Testis (tissue), 2 donors: ENCODE measurements at regions not wholly inside any gene's neighbourhood (a gene's known extent, or its start where the extent isn't known, plus 50 kb on each side); places are given as distances from the start of the nearest gene placed in this dataset.

Source experiments
- POLR2A ChIP-seq: fragments of 450-650 bp; IDR thresholded peaks from one replicate; pipeline ENCODE4 v1.6.1; 2017; ENCODE audit warnings: antibody characterized with exemption, mild to moderate bottlenecking, moderate library complexity
- TF ChIP-seq, protein P1 (sequence below), 3 experiments: fragments of 450-650 bp in 2 of 3; fragments of 200-600 bp in 1 of 3; sonication (generic) in 1 of 3; IDR thresholded peaks; one replicate each; pipeline ENCODE4 v1.5.1; 2016 to 2019; ENCODE audit warnings: antibody characterized with exemption in 3 of 3, mild to moderate bottlenecking in 2 of 3, moderate library complexity in 1 of 3

- TF ChIP-seq, protein P1, sequence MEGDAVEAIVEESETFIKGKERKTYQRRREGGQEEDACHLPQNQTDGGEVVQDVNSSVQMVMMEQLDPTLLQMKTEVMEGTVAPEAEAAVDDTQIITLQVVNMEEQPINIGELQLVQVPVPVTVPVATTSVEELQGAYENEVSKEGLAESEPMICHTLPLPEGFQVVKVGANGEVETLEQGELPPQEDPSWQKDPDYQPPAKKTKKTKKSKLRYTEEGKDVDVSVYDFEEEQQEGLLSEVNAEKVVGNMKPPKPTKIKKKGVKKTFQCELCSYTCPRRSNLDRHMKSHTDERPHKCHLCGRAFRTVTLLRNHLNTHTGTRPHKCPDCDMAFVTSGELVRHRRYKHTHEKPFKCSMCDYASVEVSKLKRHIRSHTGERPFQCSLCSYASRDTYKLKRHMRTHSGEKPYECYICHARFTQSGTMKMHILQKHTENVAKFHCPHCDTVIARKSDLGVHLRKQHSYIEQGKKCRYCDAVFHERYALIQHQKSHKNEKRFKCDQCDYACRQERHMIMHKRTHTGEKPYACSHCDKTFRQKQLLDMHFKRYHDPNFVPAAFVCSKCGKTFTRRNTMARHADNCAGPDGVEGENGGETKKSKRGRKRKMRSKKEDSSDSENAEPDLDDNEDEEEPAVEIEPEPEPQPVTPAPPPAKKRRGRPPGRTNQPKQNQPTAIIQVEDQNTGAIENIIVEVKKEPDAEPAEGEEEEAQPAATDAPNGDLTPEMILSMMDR (IDR thresholded peaks at IDR 0.05) = no peak
- TF ChIP-seq POLR2A = no peak
Measured at GRCh38 chr5:88557881-88558280, 289.2 kb upstream of the TMEM161B start.
